SK-N-SH treated with all-trans-retinoic acid at 6 μM for 48 hours (cell line): ENCODE measurements at regions not wholly inside any gene's neighbourhood (a gene's known extent, or its start where the extent isn't known, plus 50 kb on each side); places are given as distances from the start of the nearest gene placed in this dataset.

Source experiments
- ARNTL ChIP-seq: fragments of 450-650 bp; formaldehyde crosslinking; IDR thresholded peaks from 2 replicates; pipeline ENCODE4 v1.5.0; 2020; ENCODE audit warnings: low read depth, mild to moderate bottlenecking, moderate library complexity, borderline replicate concordance
- BACH2 ChIP-seq: fragments of 250-450 bp; sonication (Bioruptor Pico); IDR thresholded peaks from 2 replicates; pipeline ENCODE4 v1.9.0; 2021; ENCODE audit warnings: mild to moderate bottlenecking, borderline replicate concordance
- CREB5 ChIP-seq: fragments of 250-450 bp; sonication (Bioruptor Pico); IDR thresholded peaks from 2 replicates; pipeline ENCODE4 v1.5.1; 2020; ENCODE audit warnings: low read depth, mild to moderate bottlenecking, moderate library complexity
- CSDC2 ChIP-seq: fragments of 250-450 bp; sonication (Bioruptor Pico); IDR thresholded peaks from 2 replicates; pipeline ENCODE4 v1.5.0; 2020; ENCODE audit warnings: mild to moderate bottlenecking, moderate library complexity
- GLIS3 ChIP-seq: fragments of 250-450 bp; sonication (Bioruptor Pico); IDR thresholded peaks from 2 replicates; pipeline ENCODE4 v1.5.0; 2020; ENCODE audit warnings: mild to moderate bottlenecking, moderate library complexity
- RARB ChIP-seq: fragments of 250-450 bp; sonication (Bioruptor Pico); IDR thresholded peaks from 2 replicates; pipeline ENCODE4 v1.8.0; 2021; ENCODE audit warnings: mild to moderate bottlenecking, moderate library complexity
- TCF4 ChIP-seq: fragments of 250-450 bp; sonication (Bioruptor Pico); IDR thresholded peaks from 2 replicates; pipeline ENCODE4 v1.8.0; 2021; ENCODE audit warnings: mild to moderate bottlenecking, moderate library complexity, borderline replicate concordance
- TOX ChIP-seq: fragments of 250-450 bp; sonication (Bioruptor Pico); IDR thresholded peaks from 2 replicates; pipeline ENCODE4 v1.8.0; 2021; ENCODE audit warnings: mild to moderate bottlenecking, moderate library complexity, borderline replicate concordance
- ZNF70 ChIP-seq: fragments of 450-650 bp; formaldehyde crosslinking; IDR thresholded peaks from 2 replicates; pipeline ENCODE4 v1.5.0; 2020; ENCODE audit warnings: mild to moderate bottlenecking, moderate library complexity
- TF ChIP-seq, protein P1 (sequence below): fragments of 250-450 bp; sonication (Bioruptor Pico); IDR thresholded peaks from 2 replicates; pipeline ENCODE4 v1.5.0; 2020; ENCODE audit warnings: mild to moderate bottlenecking, moderate library complexity
- TF ChIP-seq, protein P2 (sequence below): fragments of 250-450 bp; sonication (Bioruptor Pico); IDR thresholded peaks from 2 replicates; pipeline ENCODE4 v1.8.0; 2020; ENCODE audit warnings: mild to moderate bottlenecking, moderate library complexity, borderline replicate concordance
- TF ChIP-seq, protein P3 (sequence below): fragments of 250-450 bp; sonication (Bioruptor Pico); IDR thresholded peaks from 2 replicates; pipeline ENCODE4 v1.5.1; 2021; ENCODE audit warnings: mild to moderate bottlenecking, moderate library complexity

- TF ChIP-seq ARNTL (CRISPR knock-in tag) = no peak
- TF ChIP-seq, protein P1, sequence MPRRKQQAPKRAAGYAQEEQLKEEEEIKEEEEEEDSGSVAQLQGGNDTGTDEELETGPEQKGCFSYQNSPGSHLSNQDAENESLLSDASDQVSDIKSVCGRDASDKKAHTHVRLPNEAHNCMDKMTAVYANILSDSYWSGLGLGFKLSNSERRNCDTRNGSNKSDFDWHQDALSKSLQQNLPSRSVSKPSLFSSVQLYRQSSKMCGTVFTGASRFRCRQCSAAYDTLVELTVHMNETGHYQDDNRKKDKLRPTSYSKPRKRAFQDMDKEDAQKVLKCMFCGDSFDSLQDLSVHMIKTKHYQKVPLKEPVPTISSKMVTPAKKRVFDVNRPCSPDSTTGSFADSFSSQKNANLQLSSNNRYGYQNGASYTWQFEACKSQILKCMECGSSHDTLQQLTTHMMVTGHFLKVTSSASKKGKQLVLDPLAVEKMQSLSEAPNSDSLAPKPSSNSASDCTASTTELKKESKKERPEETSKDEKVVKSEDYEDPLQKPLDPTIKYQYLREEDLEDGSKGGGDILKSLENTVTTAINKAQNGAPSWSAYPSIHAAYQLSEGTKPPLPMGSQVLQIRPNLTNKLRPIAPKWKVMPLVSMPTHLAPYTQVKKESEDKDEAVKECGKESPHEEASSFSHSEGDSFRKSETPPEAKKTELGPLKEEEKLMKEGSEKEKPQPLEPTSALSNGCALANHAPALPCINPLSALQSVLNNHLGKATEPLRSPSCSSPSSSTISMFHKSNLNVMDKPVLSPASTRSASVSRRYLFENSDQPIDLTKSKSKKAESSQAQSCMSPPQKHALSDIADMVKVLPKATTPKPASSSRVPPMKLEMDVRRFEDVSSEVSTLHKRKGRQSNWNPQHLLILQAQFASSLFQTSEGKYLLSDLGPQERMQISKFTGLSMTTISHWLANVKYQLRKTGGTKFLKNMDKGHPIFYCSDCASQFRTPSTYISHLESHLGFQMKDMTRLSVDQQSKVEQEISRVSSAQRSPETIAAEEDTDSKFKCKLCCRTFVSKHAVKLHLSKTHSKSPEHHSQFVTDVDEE = no peak
- no peak for TF ChIP-seq BACH2 (CRISPR knock-in tag)
- no peak for TF ChIP-seq GLIS3 (CRISPR knock-in tag)
- no peak for TF ChIP-seq RARB (CRISPR knock-in tag)
- no peak for TF ChIP-seq CREB5 (CRISPR knock-in tag)
- TF ChIP-seq, protein P2, sequence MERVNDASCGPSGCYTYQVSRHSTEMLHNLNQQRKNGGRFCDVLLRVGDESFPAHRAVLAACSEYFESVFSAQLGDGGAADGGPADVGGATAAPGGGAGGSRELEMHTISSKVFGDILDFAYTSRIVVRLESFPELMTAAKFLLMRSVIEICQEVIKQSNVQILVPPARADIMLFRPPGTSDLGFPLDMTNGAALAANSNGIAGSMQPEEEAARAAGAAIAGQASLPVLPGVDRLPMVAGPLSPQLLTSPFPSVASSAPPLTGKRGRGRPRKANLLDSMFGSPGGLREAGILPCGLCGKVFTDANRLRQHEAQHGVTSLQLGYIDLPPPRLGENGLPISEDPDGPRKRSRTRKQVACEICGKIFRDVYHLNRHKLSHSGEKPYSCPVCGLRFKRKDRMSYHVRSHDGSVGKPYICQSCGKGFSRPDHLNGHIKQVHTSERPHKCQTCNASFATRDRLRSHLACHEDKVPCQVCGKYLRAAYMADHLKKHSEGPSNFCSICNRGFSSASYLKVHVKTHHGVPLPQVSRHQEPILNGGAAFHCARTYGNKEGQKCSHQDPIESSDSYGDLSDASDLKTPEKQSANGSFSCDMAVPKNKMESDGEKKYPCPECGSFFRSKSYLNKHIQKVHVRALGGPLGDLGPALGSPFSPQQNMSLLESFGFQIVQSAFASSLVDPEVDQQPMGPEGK (CRISPR knock-in tag) = no peak
- TF ChIP-seq TOX = no peak
- TF ChIP-seq, protein P3, sequence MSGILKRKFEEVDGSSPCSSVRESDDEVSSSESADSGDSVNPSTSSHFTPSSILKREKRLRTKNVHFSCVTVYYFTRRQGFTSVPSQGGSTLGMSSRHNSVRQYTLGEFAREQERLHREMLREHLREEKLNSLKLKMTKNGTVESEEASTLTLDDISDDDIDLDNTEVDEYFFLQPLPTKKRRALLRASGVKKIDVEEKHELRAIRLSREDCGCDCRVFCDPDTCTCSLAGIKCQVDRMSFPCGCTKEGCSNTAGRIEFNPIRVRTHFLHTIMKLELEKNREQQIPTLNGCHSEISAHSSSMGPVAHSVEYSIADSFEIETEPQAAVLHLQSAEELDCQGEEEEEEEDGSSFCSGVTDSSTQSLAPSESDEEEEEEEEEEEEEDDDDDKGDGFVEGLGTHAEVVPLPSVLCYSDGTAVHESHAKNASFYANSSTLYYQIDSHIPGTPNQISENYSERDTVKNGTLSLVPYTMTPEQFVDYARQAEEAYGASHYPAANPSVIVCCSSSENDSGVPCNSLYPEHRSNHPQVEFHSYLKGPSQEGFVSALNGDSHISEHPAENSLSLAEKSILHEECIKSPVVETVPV (CRISPR knock-in tag) = no peak
- TF ChIP-seq TCF4 = no peak
- TF ChIP-seq ZNF70 (CRISPR knock-in tag) = no peak
- TF ChIP-seq CSDC2 (CRISPR knock-in tag) = no peak
These were observed 432.9 kb downstream of the SPATA31D1 start for GRCh38 chr9:82421498-82421897.
